Mesendoderm (in vitro differentiated cells): ENCODE measurements at regions not wholly inside any gene's neighbourhood (a gene's known extent, or its start where the extent isn't known, plus 50 kb on each side); places are given as distances from the start of the nearest gene placed in this dataset.
A peak's percentile ranks its signal among the peaks of the same experiment; 100 is the strongest.

ENCODE experiments used
- DNase-seq: peaks from one replicate; pipeline ENCODE4 v3.0.0; 2013
- H2AK5ac ChIP-seq: 2 replicates; pipeline ENCODE4 v1.6.1; 2013; ENCODE audit warnings: low read length, inconsistent platforms
- H2BK120ac ChIP-seq: 2 replicates; pipeline ENCODE4 v1.6.1; 2013; ENCODE audit warnings: low read depth, mild to moderate bottlenecking, low read length, moderate library complexity, mixed read lengths
- H2BK15ac ChIP-seq: replicated peaks from 2 replicates; pipeline ENCODE4 v1.6.1; 2013; ENCODE audit warnings: low read depth, mild to moderate bottlenecking, moderate library complexity
- H2BK5ac ChIP-seq: 2 replicates; pipeline ENCODE4 v1.6.1; 2013; ENCODE audit warnings: low read length, inconsistent platforms
- H3K18ac ChIP-seq: 2 replicates; pipeline ENCODE4 v1.6.1; 2013; ENCODE audit warnings: mild to moderate bottlenecking, low read length, mixed read lengths
- H3K23ac ChIP-seq: one replicate; pipeline ENCODE4 v1.6.1; 2013; ENCODE audit warnings: low read length
- H3K27ac ChIP-seq: 2 replicates; pipeline ENCODE4 v1.5.1; 2013; ENCODE audit warnings: low read depth, mild to moderate bottlenecking, inconsistent platforms, low read length, moderate library complexity
- H3K27me3 ChIP-seq: 2 replicates; pipeline ENCODE4 v1.6.1; 2013; ENCODE audit warnings: low read length, control low read depth, mild to moderate bottlenecking, inconsistent platforms; ENCODE audit not compliant: insufficient read depth, poor library complexity
- H3K36me3 ChIP-seq: 2 replicates; pipeline ENCODE4 v1.6.1; 2013; ENCODE audit warnings: low read length, inconsistent platforms; ENCODE audit not compliant: control insufficient read depth, insufficient read depth
- H3K4ac ChIP-seq: one replicate; pipeline ENCODE4 v1.6.1; 2013; ENCODE audit warnings: low read depth, mild to moderate bottlenecking, low read length, moderate library complexity
- H3K4me1 ChIP-seq: 2 replicates; pipeline ENCODE4 v1.6.1; 2013; ENCODE audit warnings: low read depth, low read length, inconsistent platforms; ENCODE audit not compliant: control insufficient read depth
- H3K4me2 ChIP-seq: 2 replicates; pipeline ENCODE4 v1.6.1; 2013; ENCODE audit warnings: low read length
- H3K4me3 ChIP-seq: 2 replicates; pipeline ENCODE4 v1.5.1; 2013; ENCODE audit warnings: mild to moderate bottlenecking, low read length
- H3K56ac ChIP-seq: one replicate; pipeline ENCODE4 v1.6.1; 2013; ENCODE audit warnings: low read length
- H3K79me1 ChIP-seq: 2 replicates; pipeline ENCODE4 v1.6.1; 2013; ENCODE audit warnings: low read length, inconsistent platforms
- H3K79me2 ChIP-seq: 2 replicates; pipeline ENCODE4 v1.6.1; 2013; ENCODE audit warnings: mild to moderate bottlenecking, low read length; ENCODE audit not compliant: control insufficient read depth, insufficient read depth
- H3K9ac ChIP-seq: 2 replicates; pipeline ENCODE4 v1.6.1; 2013; ENCODE audit warnings: low read length, inconsistent platforms
- H4K5ac ChIP-seq: one replicate; pipeline ENCODE4 v1.6.1; 2013; ENCODE audit warnings: low read length
- H4K8ac ChIP-seq: one replicate; pipeline ENCODE4 v1.6.1; 2013; ENCODE audit warnings: low read depth, mild to moderate bottlenecking, control low read depth, low read length, moderate library complexity
- WGBS: extraction: QIAGEN DNeasy Blood & Tissue Kit; methylation state at CpG from one replicate; pipeline ENCODE4 v1.1.7; 2013; ENCODE audit warnings: low lambda C conversion rate, missing lambda C conversion rate; ENCODE audit not compliant: insufficient coverage; ENCODE audit errors: extremely low coverage; 5-methylcytosine and 5-hydroxymethylcytosine counted together

DNA sequence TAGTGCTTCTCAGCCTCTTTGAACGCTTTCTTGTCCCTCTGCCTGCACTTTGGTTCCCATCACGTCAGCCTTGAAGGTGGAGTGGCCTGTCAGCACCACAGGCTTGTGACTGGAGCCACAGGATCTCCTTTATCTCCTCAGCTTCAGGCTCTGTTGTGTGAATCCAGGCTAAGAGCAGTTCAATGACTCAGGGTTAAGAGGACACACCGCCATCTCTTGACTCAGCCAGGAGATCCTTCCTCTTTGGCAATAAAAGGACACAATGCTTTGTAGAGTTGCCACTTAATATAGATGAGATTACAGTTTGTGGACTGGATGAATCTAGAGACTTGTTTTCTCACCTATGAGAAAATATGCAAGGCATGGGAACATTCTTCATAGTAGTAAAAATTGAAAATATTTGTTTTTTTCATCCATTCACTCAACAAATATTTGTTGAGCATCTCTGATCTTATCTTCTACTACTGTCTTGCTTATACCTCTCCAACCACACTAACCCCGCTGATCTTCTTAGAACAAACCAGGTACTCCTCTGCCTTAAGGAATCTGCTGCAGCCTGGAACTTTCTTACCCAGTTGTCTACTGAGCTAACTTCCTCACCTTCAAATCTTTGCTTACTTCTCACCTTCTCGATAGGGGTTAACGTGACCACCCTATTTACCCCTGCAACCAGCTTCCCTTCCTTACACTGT lies 62.3 kb downstream of the UCHL1 start:
- H4K5ac ChIP-seq: no peak overlapping the region
- H2BK15ac ChIP-seq: peak overlapping the region; percentile 39
- no peak overlapping the region for H3K9ac ChIP-seq
- H4K8ac ChIP-seq: no peak overlapping the region
- no peaks in the 10 kb centered on the region for H3K27me3 ChIP-seq
- no peak overlapping the region for H3K56ac ChIP-seq
- no peak overlapping the region for H3K4me2 ChIP-seq
- H3K4me1 ChIP-seq: no peaks in the 10 kb centered on the region
- no peaks in the 10 kb centered on the region for H3K79me1 ChIP-seq
- no peak overlapping the region for H3K18ac ChIP-seq
- H2BK5ac ChIP-seq: no peak overlapping the region
- no CpG with 5 or more reads among the region's 6 CpGs for WGBS
- no peak overlapping the region for H2AK5ac ChIP-seq
- no peak overlapping the region for H3K23ac ChIP-seq
- H3K4me3 ChIP-seq: no peak overlapping the region
- no peak overlapping the region for H3K4ac ChIP-seq
- DNase-seq: peak; percentile 72
- no peak overlapping the region for H2BK120ac ChIP-seq
- no peak overlapping the region for H3K27ac ChIP-seq
- no peaks in the 10 kb centered on the region for H3K79me2 ChIP-seq
- H3K36me3 ChIP-seq: no peaks in the 10 kb centered on the region

DNA sequence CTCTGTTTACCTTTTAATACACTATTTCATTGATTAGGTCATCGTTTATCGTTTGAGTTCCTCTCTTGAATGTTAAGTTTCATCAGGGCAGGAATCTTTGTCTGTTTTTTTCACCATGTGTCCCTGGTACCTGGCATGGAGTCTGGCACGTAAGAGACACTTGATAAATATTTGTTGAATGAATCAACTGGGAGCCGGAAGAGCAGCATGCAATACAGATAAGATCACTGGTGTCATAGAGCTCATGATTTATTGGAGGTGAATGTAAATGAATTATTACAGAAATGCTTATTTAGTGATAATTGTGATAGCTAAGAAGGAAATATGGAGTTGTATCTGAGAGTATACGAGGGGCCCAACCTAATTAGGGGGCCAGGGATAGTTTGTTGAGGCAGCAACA lies 62.8 kb downstream of the UCHL1 start:
- no peak overlapping the region for H2AK5ac ChIP-seq
- H3K36me3 ChIP-seq: no peaks in the 10 kb centered on the region
- no peak overlapping the region for H4K8ac ChIP-seq
- H3K18ac ChIP-seq: no peak overlapping the region
- no peaks in the 10 kb centered on the region for H3K79me1 ChIP-seq
- no peak overlapping the region for H3K4me3 ChIP-seq
- no peak overlapping the region for H3K9ac ChIP-seq
- no peaks in the 10 kb centered on the region for H3K27me3 ChIP-seq
- peak overlapping the region; percentile 39 for H2BK15ac ChIP-seq
- no peak overlapping the region for H3K56ac ChIP-seq
- no peaks in the 10 kb centered on the region for H3K79me2 ChIP-seq
- no peak overlapping the region for H3K23ac ChIP-seq
- H4K5ac ChIP-seq: no peak overlapping the region
- no peaks in the 10 kb centered on the region for H3K4me1 ChIP-seq
- WGBS: no CpG with 5 or more reads among the region's 5 CpGs
- no peak overlapping the region for H3K4ac ChIP-seq
- no peak overlapping the region for H2BK120ac ChIP-seq
- no peak overlapping the region for H3K4me2 ChIP-seq
- DNase-seq: peak; percentile 63
- no peak overlapping the region for H3K27ac ChIP-seq
- no peak overlapping the region for H2BK5ac ChIP-seq

DNA sequence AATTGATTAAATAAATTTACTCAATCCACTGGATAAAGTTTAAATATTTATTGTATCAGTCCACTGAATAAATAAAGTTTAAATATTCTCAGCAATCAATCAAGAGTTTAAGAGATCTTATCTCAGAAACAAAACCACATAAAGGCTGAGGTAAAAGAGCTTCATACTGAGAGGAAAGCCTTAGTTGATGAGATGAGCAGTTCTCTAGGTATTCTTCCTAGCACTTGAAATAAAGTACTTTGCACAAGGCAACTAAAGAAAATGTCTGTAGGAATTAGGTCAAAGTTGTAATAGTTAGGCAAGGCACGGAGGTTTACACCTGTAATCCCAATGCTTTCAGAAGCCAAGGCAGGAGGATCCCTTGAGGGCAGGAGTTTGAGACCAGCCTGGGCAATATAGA lies 63.5 kb downstream of the UCHL1 start:
- Histone ChIP-seq H3K56ac (no peak overlapping the region), H3K79me1 (no peaks in the 10 kb centered on the region), H3K18ac (no peak overlapping the region), H2AK5ac (no peak overlapping the region), H3K9ac (no peak overlapping the region), H2BK120ac (no peak overlapping the region), H3K4me1 (no peaks in the 10 kb centered on the region), H2BK15ac (no peak overlapping the region), H3K27me3 (no peaks in the 10 kb centered on the region), H3K79me2 (no peaks in the 10 kb centered on the region), H2BK5ac (no peak overlapping the region), H4K5ac (no peak overlapping the region), H4K8ac (no peak overlapping the region), H3K36me3 (no peaks in the 10 kb centered on the region), H3K4me3 (no peak overlapping the region), H3K27ac (no peak overlapping the region), H3K4ac (no peak overlapping the region), H3K4me2 (no peak overlapping the region), H3K23ac (no peak overlapping the region)
- WGBS: no CpG with 5 or more reads among the region's 1 CpG
- no peak for DNase-seq

DNA sequence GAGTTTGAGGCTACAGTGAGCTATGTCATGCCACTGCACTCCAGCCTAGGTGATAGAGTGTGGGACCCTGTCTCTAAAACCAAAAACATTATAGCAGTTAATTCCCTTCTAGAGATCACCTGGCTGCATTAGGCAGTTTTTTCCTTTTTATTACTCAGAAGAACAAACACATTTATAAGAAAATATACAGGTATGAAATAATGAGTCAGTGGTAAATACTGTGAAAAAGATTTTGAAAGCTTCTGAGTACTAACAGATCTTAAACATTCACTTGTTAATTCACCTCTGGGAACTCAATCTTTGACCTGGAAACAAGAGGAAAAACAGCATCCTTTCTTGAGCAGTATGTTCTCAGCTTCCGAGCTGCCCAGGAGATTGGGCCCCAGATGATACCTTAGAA lies 64.1 kb downstream of the UCHL1 start:
- Histone ChIP-seq H3K4me3 (no peak overlapping the region), H3K27me3 (no peaks in the 10 kb centered on the region), H3K36me3 (no peaks in the 10 kb centered on the region), H3K79me2 (no peaks in the 10 kb centered on the region), H3K4ac (no peak overlapping the region), H3K23ac (no peak overlapping the region), H3K56ac (no peak overlapping the region), H3K9ac (no peak overlapping the region), H3K79me1 (no peaks in the 10 kb centered on the region), H2BK5ac (no peak overlapping the region), H4K8ac (no peak overlapping the region), H3K18ac (no peak overlapping the region), H3K4me2 (no peak overlapping the region), H2BK120ac (no peak overlapping the region), H4K5ac (no peak overlapping the region), H2BK15ac (no peak overlapping the region), H3K27ac (no peak overlapping the region), H3K4me1 (no peaks in the 10 kb centered on the region), H2AK5ac (no peak overlapping the region)
- no peak for DNase-seq
- no CpG with 5 or more reads among the region's 1 CpG for WGBS

DNA sequence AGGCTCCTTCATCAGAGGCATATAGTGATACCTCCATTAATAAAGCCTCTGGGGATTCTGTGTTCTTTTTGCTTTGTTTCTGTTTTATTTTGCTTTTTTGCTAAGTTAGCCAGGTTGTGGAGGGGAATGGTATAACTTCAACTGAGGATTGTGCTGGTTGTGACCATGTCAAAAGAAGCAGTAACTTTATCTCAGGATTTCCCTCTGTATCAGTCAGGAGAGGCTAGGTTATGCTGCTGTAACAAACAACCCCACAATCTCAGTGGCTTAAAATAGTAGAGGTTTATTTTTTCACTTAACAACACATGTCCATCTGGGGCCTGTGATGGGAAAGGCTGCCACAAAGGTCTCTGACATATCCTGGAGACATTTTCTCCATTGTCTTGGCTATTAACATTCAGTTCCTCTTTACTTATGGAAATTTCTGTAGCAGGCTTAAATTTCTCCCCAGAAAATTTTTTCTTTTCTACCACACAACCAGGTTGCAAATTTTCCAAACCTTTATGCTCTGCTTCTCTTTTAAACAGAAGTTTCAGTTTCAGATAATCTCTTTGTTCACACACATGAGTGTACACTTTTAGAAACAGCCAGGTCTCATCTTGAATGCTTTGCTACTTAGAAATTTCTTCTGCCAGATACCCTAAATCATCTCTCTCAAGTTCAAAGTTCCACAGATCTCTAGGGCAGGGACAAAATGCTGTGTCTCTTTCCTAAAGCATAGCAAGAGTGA lies 64.7 kb downstream of the UCHL1 start:
- H4K8ac ChIP-seq: no peak overlapping the region
- no peaks in the 10 kb centered on the region for H3K27me3 ChIP-seq
- H3K79me2 ChIP-seq: no peaks in the 10 kb centered on the region
- no peak overlapping the region for H2BK15ac ChIP-seq
- H3K9ac ChIP-seq: no peak overlapping the region
- no peak overlapping the region for H4K5ac ChIP-seq
- H2AK5ac ChIP-seq: no peak overlapping the region
- H3K56ac ChIP-seq: no peak overlapping the region
- no peak overlapping the region for H3K4me2 ChIP-seq
- H3K4me1 ChIP-seq: no peaks in the 10 kb centered on the region
- H3K4ac ChIP-seq: no peak overlapping the region
- H2BK5ac ChIP-seq: no peak overlapping the region
- H3K18ac ChIP-seq: no peak overlapping the region
- H3K79me1 ChIP-seq: no peaks in the 10 kb centered on the region
- H3K27ac ChIP-seq: no peak overlapping the region
- DNase-seq: no peak
- H2BK120ac ChIP-seq: no peak overlapping the region
- H3K36me3 ChIP-seq: no peaks in the 10 kb centered on the region
- no peak overlapping the region for H3K23ac ChIP-seq
- no peak overlapping the region for H3K4me3 ChIP-seq

DNA sequence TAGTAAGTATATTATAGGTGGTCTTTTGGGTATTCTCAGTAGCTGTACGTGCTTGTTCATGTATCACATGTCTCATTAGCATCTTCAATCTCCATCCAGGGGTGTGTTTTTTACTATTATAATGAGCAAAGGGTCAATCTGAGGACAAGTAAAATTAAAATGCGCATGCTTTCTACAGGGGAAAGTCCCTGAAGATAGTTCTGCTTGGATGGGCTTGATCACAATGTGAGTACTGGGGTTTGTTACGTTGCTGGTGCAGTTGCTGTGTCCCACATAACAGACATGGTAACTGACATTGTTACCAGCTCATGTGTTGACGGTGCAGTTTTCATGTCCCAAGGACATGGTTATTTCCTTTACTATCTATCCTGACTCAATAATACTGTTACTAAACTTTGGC lies 65.9 kb downstream of the UCHL1 start:
- H2AK5ac ChIP-seq: no peak overlapping the region
- no CpG with 5 or more reads among the region's 4 CpGs for WGBS
- H2BK15ac ChIP-seq: no peak overlapping the region
- H3K27ac ChIP-seq: no peak overlapping the region
- H3K27me3 ChIP-seq: no peaks in the 10 kb centered on the region
- no peak overlapping the region for H3K18ac ChIP-seq
- no peak overlapping the region for H3K56ac ChIP-seq
- DNase-seq: no peak
- no peak overlapping the region for H3K23ac ChIP-seq
- no peak overlapping the region for H4K5ac ChIP-seq
- H3K79me1 ChIP-seq: no peaks in the 10 kb centered on the region
- H4K8ac ChIP-seq: no peak overlapping the region
- no peak overlapping the region for H2BK5ac ChIP-seq
- no peak overlapping the region for H3K4me3 ChIP-seq
- H3K4me1 ChIP-seq: no peaks in the 10 kb centered on the region
- H2BK120ac ChIP-seq: no peak overlapping the region
- H3K79me2 ChIP-seq: no peaks in the 10 kb centered on the region
- H3K36me3 ChIP-seq: no peaks in the 10 kb centered on the region
- no peak overlapping the region for H3K4ac ChIP-seq
- H3K4me2 ChIP-seq: no peak overlapping the region
- no peak overlapping the region for H3K9ac ChIP-seq
